AG04449 (cell line): ENCODE measurements at regions not wholly inside any gene's neighbourhood (a gene's known extent, or its start where the extent isn't known, plus 50 kb on each side); places are given as distances from the start of the nearest gene placed in this dataset.
"Not testable (repeated sequence)": the region's sequence is repeated elsewhere in the genome, so short reads cannot be mapped to it uniquely, and the experiment has no call there.

Experiments
- CTCF ChIA-PET: fragments of 350-600 bp; formaldehyde crosslinking; extraction: SDS; loops from one replicate; lab custom pipeline; 2021; ENCODE audit warnings: antibody characterized with exemption; lab: Yijun Ruan, JAX
- POLR2A ChIA-PET: fragments of 400-600, 350-600 bp; formaldehyde crosslinking; extraction: SDS; loops from one replicate; lab custom pipeline; 2020; ENCODE audit warnings: antibody characterized with exemption, inconsistent platforms; lab: Yijun Ruan, JAX
- DNase-seq: peaks from one replicate; pipeline ENCODE4 v3.0.0-alpha.2; 2010; ENCODE audit warnings: low read depth, low spot score
- H3K4me3 ChIP-seq: 2 replicates; pipeline ENCODE4 v1.5.1; 2011; ENCODE audit warnings: low read depth, mild to moderate bottlenecking, control low read depth, low read length
- TF ChIP-seq, protein P1 (sequence below): IDR thresholded peaks from one replicate; pipeline ENCODE4 v1.5.1; 2011; ENCODE audit warnings: mild to moderate bottlenecking, moderate library complexity, low read length, control low read depth, inconsistent platforms; ENCODE audit not compliant: insufficient read depth; ENCODE audit errors: missing control alignments

DNA sequence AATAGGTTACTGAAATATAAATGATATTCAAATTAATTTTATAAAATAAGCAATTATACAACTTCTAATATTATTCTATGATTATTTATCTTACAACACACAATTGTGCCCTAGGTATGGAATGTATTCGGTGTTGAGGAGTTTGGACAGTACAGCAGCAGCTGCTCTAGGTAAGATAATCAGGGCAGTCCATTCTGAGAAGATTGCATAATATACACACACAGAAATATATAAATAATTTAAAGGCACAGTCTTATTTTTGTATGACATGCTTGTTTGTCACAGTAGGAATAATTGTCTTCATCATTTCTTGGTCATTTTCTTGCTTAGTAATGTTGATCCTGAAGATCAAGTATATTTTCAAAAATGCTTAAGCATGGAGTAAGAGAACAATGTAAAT is 849.4 kb upstream of the MIR17HG start:
- POLR2A ChIA-PET = no interaction called here
- H3K4me3 ChIP-seq = no peak overlapping the region
- CTCF ChIA-PET = no interaction called here
- TF ChIP-seq, protein P1, sequence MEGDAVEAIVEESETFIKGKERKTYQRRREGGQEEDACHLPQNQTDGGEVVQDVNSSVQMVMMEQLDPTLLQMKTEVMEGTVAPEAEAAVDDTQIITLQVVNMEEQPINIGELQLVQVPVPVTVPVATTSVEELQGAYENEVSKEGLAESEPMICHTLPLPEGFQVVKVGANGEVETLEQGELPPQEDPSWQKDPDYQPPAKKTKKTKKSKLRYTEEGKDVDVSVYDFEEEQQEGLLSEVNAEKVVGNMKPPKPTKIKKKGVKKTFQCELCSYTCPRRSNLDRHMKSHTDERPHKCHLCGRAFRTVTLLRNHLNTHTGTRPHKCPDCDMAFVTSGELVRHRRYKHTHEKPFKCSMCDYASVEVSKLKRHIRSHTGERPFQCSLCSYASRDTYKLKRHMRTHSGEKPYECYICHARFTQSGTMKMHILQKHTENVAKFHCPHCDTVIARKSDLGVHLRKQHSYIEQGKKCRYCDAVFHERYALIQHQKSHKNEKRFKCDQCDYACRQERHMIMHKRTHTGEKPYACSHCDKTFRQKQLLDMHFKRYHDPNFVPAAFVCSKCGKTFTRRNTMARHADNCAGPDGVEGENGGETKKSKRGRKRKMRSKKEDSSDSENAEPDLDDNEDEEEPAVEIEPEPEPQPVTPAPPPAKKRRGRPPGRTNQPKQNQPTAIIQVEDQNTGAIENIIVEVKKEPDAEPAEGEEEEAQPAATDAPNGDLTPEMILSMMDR = no peak
- no peak for DNase-seq

DNA sequence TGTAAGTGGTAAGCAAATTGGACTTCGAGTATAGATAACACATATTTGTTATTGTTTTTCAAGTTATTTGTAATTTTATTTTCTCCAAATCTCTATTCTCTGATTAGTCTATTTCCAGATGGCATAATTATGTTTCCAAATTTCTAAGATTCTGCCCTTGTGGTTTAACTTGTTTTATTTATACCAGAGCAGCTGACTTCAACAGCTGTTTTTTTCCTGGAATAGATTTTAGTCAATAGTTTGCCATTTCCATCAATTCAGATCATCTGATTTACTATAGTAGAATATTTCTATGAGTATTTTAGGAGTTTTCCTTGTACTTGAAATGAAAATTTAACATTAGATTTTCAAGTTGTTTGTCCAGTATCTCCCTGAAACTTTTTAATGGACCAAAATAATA is 848.7 kb upstream of the MIR17HG start:
- ChIA-PET CTCF (no interaction called here), POLR2A (no interaction called here)
- no peak overlapping the region for H3K4me3 ChIP-seq
- TF ChIP-seq, protein P1 = no peak
- DNase-seq = no peak

DNA sequence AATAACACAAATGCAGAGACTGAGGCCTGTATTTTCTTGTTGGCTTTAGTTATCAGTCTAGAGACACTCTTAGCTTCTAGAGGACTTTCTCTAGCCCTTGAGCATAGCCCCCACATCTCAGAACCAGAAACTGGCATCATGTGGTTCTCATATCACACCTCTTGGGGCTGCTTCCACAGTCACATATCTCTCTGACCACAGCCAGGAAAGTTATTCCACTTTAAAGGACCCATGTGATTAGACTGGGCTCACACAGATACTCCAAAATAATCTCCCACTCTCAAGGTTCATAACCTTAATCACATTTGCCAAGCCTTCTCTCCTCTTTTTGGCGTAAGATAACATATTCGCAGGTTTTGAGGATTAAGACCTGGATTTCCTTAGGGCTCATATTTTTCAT is 846.9 kb upstream of the MIR17HG start:
- TF ChIP-seq, protein P1 = no peak
- CTCF ChIA-PET = interaction anchor here (0.6 kb wide), 1 partner anchor 22 kb away, joined by 3 read pairs; no protein-coding TSS in a partner anchor
- no peak overlapping the region for H3K4me3 ChIP-seq
- no peak for DNase-seq
- POLR2A ChIA-PET = no interaction called here

DNA sequence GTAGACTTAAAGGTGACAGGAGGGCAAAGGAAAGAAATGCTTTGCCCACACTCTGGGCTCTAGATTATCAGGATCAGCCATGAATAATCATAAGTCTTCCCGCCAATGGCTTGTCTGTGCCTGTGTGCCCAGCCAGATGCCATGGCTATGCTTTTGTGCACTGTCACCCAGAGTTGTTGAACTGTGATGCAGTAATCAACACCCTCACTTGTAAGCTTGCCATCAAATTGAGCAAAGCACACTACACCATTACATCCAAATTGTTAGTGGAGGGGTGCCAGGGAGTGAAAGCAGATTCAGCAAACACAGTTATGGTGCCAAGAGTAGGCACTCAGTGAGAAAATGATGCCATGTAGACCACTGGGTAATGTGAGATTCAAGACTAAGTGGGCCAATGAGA is 845.3 kb upstream of the MIR17HG start:
- H3K4me3 ChIP-seq = no peak overlapping the region
- ChIA-PET POLR2A (no interaction called here), CTCF (no interaction called here)
- DNase-seq = no peak
- TF ChIP-seq, protein P1 = no peak

DNA sequence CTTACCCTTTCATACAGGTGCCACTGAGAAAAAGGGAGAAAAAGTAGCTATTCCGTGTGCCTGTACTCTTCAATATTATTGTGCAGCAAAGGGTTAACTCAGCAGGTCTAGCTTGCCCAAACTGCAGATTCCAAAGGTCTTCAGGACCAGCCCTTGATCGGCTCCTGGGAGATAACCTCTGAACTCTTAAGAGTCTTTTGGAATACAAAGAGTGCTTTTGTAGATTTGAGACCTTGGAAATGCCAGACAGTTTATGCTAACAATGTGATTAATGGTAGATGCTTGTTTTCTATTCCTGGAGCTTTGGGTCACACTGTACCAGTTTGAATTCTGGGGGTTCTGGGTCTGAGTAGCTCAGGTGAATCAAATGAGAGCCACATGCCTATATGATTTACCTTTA is 844.7 kb upstream of the MIR17HG start:
- ChIA-PET POLR2A (no interaction called here), CTCF (no interaction called here)
- TF ChIP-seq, protein P1 = no peak
- no peak for DNase-seq
- no peak overlapping the region for H3K4me3 ChIP-seq

DNA sequence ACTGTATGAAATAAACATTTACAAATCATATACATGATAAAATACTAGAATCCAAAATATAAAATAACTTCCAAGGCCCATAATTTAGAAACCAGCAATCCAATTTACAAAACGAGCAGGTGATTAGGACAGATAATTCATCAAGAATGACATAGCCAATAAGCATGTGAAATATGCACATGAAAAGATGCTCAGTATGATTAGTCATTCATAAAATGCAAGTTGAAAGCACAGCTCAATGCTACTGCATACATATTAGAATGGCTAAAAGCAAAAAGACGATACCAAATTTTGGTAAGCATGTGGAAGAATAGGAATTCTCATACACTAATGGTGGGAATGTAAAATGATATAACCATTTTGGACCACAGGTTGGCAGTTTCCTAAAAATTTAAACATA is 837.2 kb upstream of the MIR17HG start:
- TF ChIP-seq, protein P1 = no peak
- no peak for DNase-seq
- H3K4me3 ChIP-seq = no peak overlapping the region
- ChIA-PET CTCF (no interaction called here), POLR2A (no interaction called here)

DNA sequence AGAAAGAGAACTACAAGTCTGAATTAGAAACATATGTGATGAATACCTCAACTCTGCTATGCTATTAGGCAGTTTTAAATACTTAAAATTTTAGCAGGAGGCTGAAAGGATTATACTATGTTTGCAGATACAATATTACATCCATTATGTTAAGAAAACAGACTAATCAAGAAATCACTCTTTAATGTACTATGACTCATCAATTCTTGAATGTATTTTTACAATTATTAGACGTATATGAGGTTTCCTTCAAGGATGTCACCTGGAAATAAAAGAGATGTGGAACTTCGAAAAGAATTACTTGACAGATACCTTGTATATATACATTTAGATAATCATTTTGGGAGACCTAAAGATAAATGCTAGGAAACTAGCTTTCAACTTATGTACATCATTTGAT is 835.6 kb upstream of the MIR17HG start:
- ChIA-PET CTCF (no interaction called here), POLR2A (no interaction called here)
- DNase-seq = no peak
- H3K4me3 ChIP-seq = no peak overlapping the region
- TF ChIP-seq, protein P1 = no peak

DNA sequence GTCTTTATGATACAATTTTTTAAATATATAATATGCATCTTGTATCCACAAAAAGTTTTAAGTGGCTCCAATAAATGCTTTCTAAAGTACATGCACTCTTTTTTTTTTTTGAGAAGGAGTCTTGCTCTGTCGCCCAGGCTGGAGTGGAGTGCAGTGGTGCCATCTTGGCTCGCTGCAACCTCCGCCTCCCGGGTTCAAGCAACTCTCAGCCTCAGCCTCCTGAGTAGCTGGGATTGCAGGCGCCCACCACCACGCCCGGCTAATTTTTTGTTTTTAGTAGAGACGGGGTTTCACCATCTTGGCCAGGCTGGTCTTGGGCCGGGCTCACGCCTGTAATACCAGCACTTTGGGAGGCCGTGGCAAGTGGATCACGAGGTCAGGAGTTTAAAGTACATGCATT is 832.8 kb upstream of the MIR17HG start:
- POLR2A ChIA-PET, CTCF ChIA-PET: not testable (repeated sequence)

More for the DNA sequence above, 832.8 kb upstream of the MIR17HG start:
- not testable (repeated sequence) for DNase-seq, H3K4me3 ChIP-seq
